GM12891 (cell line): ENCODE measurements at regions not wholly inside any gene's neighbourhood (a gene's known extent, or its start where the extent isn't known, plus 50 kb on each side); places are given as distances from the start of the nearest gene placed in this dataset.

ENCODE experiments used
- DNase-seq: peaks from one replicate; pipeline ENCODE4 v3.0.0; 2011; ENCODE audit warnings: low spot score; ENCODE audit not compliant: insufficient read length
- FAIRE-seq: peaks from 2 replicates; lab custom pipeline; 2011; peaks lifted over from hg19 to GRCh38; lab: Jason Lieb, UNC
- PAX5 ChIP-seq: IDR thresholded peaks from 2 replicates; pipeline ENCODE4 v1.6.1; 2011; ENCODE audit warnings: low read length, moderate library complexity, mild to moderate bottlenecking; ENCODE audit not compliant: insufficient read depth, severe bottlenecking
- POLR2A ChIP-seq: IDR thresholded peaks from 2 replicates; pipeline ENCODE4 v1.6.1; 2011; ENCODE audit warnings: low read depth, low read length, control low read depth
- POLR2AphosphoS5 ChIP-seq: IDR thresholded peaks from 2 replicates; pipeline ENCODE4 v1.6.1; 2011; ENCODE audit warnings: low read depth, low read length, control low read depth
- POU2F2 ChIP-seq: IDR thresholded peaks from 2 replicates; pipeline ENCODE4 v1.6.1; 2011; ENCODE audit warnings: low read depth, mild to moderate bottlenecking, control low read depth, low read length, moderate library complexity
- SPI1 ChIP-seq: IDR thresholded peaks from 2 replicates; pipeline ENCODE4 v1.6.1; 2011; ENCODE audit warnings: low read depth, low read length, control low read depth
- TAF1 ChIP-seq: IDR thresholded peaks from 2 replicates; pipeline ENCODE4 v1.6.1; 2011; ENCODE audit warnings: low read depth, low read length, control low read depth

DNA sequence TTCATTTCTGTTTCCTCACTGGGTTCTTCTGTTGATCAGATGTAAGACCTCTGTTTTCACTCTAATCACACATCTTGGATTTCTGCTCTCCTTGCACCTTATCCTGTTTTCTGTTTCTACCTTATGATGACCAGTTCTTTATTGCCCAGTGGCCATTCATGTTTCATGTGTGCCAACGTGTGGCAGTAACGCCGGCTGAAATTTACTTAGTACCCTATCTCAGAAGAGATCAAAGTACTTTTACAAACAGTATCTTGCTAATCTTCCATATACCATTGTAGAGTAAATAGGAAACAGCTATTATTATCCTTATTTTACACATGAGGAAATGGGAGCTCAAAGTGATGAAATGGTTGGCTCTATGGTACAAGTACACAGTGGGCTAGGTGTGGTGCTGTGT lies 74.0 kb downstream of the GATA3 start:
- no peak for TF ChIP-seq POLR2AphosphoS5
- TF ChIP-seq PAX5, result no peak
- no peak for TF ChIP-seq TAF1
- TF ChIP-seq POLR2A, result no peak
- no peak for TF ChIP-seq SPI1
- no peak for TF ChIP-seq POU2F2
- no peak for DNase-seq
- FAIRE-seq, result no peak

DNA sequence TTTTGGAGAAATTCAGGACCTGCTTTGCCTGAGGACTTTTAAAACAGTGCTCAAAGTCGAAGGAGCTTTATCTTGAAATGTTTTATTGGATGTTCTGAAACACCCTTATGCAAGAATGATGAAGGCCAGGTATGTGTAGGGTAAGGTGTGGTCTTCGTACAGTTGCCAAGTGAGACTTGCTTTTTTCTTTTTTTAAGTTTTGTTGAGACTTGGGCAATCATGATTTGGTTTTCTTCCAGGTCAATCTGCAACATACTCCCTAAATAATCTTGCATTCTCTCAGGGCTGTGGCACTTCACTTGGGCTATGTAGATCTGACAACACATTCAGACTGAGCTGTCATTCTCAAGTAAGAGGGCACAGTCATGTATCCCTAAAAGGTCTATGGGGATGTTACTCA lies 75.0 kb downstream of the GATA3 start:
- no peak for FAIRE-seq
- no peak for DNase-seq
- TF ChIP-seq POLR2A (no peak), SPI1 (no peak), POLR2AphosphoS5 (no peak), POU2F2 (no peak)

DNA sequence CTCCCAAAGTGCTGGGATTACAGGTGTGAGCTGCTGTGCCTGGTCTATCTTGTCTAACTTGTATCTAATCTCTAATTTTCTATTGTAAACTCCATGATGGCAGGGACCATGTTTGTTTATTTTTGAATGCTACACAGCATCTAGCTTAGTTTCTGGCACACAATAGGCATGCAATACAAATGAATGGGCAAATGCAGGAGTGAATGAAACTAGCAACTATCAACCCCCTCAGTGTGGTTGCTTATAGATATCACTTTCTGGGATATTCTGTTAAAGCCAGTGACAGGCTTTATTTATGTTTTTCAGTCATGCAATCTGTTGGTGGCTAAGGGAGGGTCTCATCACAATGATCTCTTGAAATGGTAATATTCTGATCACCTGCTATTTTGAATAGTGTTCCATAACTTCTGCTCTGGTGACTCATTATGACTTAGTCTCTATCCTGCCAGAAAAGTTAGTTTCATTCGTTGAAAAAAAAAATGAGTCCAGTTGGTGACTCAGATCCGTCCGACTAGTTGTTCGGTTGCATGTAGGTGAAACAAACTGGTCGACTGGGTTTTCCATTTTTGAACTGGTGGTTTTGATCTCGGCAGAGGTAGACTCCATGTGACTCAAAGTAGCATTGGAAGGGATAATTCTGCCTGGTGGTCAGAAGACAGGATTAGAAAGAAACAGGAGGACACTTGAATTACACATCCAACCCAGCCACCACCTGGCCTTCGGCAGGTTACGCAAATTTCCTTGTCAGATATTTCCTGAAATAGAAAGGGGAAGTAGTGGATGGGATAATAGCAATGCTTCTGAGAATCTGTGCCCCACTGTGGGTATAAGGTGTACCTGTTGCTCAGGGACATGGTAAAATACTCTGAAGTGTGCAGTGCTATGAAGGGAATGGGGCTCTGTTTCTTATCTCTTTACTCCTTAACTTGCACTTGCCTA lies 76.8 kb downstream of the GATA3 start:
- peak; percentile 86 for TF ChIP-seq PAX5
- TF ChIP-seq SPI1, result peak; percentile 63
- no peak for TF ChIP-seq POLR2AphosphoS5
- no peak for TF ChIP-seq TAF1
- no peak for TF ChIP-seq POLR2A
- TF ChIP-seq POU2F2, result peak; percentile 84
- DNase-seq, result no peak
- FAIRE-seq, result peak; percentile 93

DNA sequence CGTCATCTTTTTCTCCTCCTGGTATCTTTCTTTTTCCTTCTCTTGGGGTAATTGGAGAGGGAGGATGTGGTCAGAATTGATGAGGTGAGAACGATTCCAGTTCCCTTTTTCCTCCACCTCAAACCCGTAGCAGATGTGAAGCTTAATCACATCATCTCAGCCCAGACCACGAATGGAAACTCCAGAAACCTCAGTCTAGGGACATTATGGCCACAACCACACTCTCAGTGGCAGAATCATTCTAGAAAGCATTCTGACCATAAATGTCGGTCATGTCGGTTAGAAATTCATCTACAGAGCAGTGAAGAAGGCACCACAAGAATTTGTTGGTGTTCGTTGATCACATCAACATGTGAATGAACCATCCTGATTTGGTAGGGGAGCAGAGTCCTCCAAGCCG lies 78.7 kb downstream of the GATA3 start:
- TF ChIP-seq SPI1 (peak; percentile 99), POU2F2 (peak; percentile 94), POLR2A (no peak)
- DNase-seq (no peak), FAIRE-seq (peak; percentile 87)

DNA sequence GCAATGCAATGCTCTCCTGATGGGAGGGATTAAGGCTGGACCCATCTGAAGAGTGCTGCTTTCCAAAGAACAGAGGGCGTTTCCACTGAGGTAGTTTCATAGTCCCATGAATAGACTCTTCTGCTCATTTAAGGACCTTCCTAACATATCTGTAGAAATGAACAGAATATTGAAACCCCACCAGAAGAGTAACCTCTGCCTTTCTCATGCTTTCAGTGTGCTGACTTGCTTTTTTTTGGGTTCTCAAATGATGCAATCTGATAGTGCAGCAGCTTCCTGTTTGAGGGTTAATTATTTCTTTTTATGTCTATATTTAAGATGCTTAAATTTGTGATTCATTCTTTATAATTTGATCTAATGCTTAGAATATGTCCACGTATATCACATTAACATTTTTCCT lies 82.2 kb downstream of the GATA3 start:
- no peak for DNase-seq
- no peak for FAIRE-seq
- no peak for TF ChIP-seq TAF1

DNA sequence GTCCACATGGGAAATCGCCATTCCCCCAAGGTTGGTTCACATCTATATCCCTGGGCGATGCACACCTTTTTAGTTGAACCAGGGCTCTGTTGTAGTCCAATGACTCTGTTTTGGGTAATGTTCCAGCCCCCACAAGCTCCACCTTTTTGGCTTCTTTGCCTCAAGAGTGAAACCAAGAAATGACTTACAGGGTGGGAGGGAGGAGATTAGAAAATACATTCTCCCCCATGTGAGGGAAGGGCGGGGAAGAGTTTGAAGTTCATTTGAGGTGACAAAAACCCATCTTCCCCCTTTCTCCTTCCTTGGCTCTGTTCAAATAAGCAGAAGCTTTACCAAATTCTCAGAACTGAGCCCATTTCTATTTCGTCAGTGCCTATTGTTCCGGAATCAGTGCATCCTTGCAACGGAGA lies 82.8 kb downstream of the GATA3 start:
- no peak for TF ChIP-seq POLR2AphosphoS5
- TF ChIP-seq TAF1, result no peak
- no peak for TF ChIP-seq POU2F2
- no peak for TF ChIP-seq POLR2A
- TF ChIP-seq SPI1, result no peak
- no peak for TF ChIP-seq PAX5
- peak; percentile 43 for FAIRE-seq
- DNase-seq, result no peak

DNA sequence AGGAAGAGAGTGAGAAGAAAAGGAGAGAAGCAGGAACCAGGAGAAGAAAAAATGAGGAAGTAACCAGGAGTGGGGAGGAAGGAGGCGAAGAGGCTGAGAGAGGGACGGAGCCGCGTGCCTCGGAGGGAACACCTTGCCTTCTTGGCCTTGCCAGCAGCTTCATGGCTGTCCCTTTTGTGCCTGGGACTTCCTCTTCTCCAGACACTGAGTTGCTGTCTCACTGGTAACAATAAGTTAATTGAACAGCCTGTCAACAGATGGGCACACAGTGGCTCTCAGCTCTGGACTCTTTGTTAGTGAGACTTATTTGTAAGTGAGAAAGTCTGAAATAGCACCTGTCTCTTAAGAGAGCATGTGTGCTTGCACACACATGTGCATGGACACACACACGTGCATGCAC lies 83.2 kb downstream of the GATA3 start:
- TF ChIP-seq SPI1 (peak; percentile 55), POLR2A (no peak)
- FAIRE-seq (peak; percentile 77), DNase-seq (no peak)

DNA sequence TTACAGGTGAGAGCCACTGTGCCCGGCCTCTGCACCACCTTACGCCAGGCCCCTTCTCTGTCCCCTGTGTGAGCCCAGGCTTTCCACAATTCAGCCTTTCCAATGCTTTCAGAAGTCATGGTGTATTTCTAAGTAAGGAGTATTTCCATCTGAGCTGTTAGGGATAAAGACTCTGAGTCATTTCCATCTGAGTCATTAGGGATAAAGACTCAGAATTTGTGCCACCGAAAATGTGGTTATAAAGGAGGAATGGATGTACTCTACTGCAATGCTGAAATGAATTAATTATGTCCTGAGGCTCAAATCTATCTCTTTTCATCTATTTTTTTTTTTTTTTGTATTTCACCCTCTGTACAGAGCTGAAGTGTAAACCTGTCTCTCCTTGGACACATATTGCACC lies 84.0 kb downstream of the GATA3 start:
- no peak for FAIRE-seq
- no peak for TF ChIP-seq POU2F2
- no peak for DNase-seq

DNA sequence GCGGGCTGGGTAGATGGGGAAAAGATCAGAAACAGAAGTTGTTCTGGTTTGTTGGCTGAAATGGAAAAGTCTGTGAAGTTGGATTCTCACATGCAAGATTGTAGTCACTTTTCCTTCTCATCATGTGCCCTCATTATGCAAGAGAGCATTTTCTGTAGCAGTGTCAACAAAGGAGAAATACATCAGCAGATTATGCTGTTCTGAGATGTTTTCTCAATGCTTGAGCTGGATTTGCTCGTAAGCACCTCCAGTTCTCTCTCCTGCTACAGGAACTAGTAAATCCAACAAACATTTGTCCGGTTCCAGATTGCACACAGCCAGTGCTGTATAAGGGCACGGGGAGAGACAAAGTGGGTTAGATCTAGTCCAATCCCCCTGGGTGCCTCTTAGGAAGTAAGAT lies 90.0 kb downstream of the GATA3 start:
- FAIRE-seq, result no peak
- no peak for TF ChIP-seq TAF1
- TF ChIP-seq SPI1, result no peak
- no peak for TF ChIP-seq PAX5
- no peak for TF ChIP-seq POLR2A
- TF ChIP-seq POU2F2, result no peak
- no peak for TF ChIP-seq POLR2AphosphoS5

DNA sequence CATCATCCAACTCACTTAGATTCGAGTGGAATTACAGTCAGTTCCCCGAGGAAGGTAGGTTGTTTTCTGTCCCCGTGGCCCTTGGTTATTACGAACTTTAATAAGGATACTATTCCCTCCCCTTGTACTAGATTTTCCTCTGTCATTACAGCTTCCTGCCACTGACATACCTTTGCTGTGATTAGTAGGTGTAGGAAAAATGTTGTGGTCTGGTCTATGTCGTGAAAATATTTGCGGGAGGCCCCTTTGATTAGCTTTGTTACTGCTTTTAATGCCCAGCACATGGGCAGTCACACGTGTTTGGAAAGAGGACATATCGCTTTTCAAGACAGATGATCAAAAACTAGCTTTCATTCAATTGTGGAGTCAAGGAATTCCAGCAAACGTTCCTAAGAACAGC lies 92.2 kb downstream of the GATA3 start:
- TF ChIP-seq SPI1 (no peak), PAX5 (no peak), POLR2A (no peak), POU2F2 (no peak), TAF1 (no peak), POLR2AphosphoS5 (no peak)
- DNase-seq (no peak), FAIRE-seq (no peak)

More for the DNA sequence above, 90.0 kb downstream of the GATA3 start:
- DNase-seq, result no peak

DNA sequence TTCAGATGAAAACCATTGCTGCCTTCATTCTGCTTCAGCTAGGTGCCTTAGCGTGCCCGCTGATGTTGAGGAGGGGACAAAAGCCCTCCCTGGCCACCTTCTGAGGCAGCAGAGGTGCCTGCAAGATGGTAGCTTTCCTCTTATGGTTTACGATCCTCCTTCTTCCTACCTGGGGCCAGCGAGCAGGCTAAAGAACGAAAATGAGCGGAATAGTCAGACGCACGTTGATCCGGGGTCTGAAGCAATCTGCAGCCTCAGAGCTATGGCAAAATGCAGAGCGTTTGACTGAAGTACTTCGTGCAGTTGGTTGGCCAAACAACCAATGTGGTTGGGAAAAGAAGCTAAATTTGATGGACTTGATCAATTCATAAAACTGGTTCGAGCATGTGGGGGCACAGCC lies 95.5 kb downstream of the GATA3 start:
- DNase-seq (no peak), FAIRE-seq (no peak)

More for the DNA sequence above, 95.5 kb downstream of the GATA3 start:
- TF ChIP-seq TAF1 (no peak), SPI1 (no peak), POLR2AphosphoS5 (no peak), POLR2A (no peak), POU2F2 (no peak), PAX5 (no peak)
